ENCODE measurements at regions not wholly inside any gene's neighbourhood (a gene's known extent, or its start where the extent isn't known, plus 50 kb on each side); places are given as distances from the start of the nearest gene placed in this dataset.

- no peaks in the 10 kb centered on the region for H3K79me2 ChIP-seq (ENCODE audit: insufficient read depth, low read length)
- no peak overlapping the region for H3K4me2 ChIP-seq (ENCODE audit: low read depth, low read length, poor library complexity, severe bottlenecking)
- no peaks in the 10 kb centered on the region for H3F3A ChIP-seq (ENCODE audit: insufficient read depth)
- TF ChIP-seq EZH2phosphoT487 (conservative IDR thresholded peaks at IDR 0.05; ENCODE audit: low read length) (no peak), CTCF (IDR thresholded peaks at IDR 0.05; ENCODE audit: insufficient read depth, low read length, poor library complexity, severe bottlenecking) (no peak)
- H3K9ac ChIP-seq (ENCODE audit: low read length) = no peak overlapping the region
- no peak overlapping the region for H3K27ac ChIP-seq (ENCODE audit: low read depth, low read length)
- H3K9me3 ChIP-seq (ENCODE audit: insufficient read depth, low read length) = no peaks in the 10 kb centered on the region
- no peak overlapping the region for H2AFZ ChIP-seq (ENCODE audit: low read depth, low read length, severe bottlenecking)
- no peaks in the 10 kb centered on the region for H4K20me1 ChIP-seq (ENCODE audit: low read depth, low read length)
- H3K36me3 ChIP-seq (ENCODE audit: low read length) = no peaks in the 10 kb centered on the region
- H3K27me3 ChIP-seq (ENCODE audit: low read length) = no peaks in the 10 kb centered on the region
- no peak overlapping the region for H3K4me3 ChIP-seq (ENCODE audit: insufficient read depth, low read length, poor library complexity, severe bottlenecking)
- H3K9me2 ChIP-seq (replicated peaks; ENCODE audit: insufficient read depth, low read length) = no peaks in the 10 kb centered on the region
Measured at GRCh38 chr2:81624825-81625224, 1320.3 kb upstream of the LRRTM1 start.

GRCh38 chr2:81600088-81600487 is 1295.5 kb upstream of the LRRTM1 start:
- Histone ChIP-seq H3K9ac (ENCODE audit: low read length) (no peak overlapping the region), H3K27ac (ENCODE audit: low read depth, low read length) (no peak overlapping the region), H3K9me3 (ENCODE audit: insufficient read depth, low read length) (no peaks in the 10 kb centered on the region), H3K9me2 (replicated peaks; ENCODE audit: insufficient read depth, low read length) (no peaks in the 10 kb centered on the region), H3K79me2 (ENCODE audit: insufficient read depth, low read length) (no peaks in the 10 kb centered on the region), H3K4me2 (ENCODE audit: low read depth, low read length, poor library complexity, severe bottlenecking) (no peak overlapping the region), H3K27me3 (ENCODE audit: low read length) (no peaks in the 10 kb centered on the region), H2AFZ (ENCODE audit: low read depth, low read length, severe bottlenecking) (no peak overlapping the region), H3F3A (ENCODE audit: insufficient read depth) (no peaks in the 10 kb centered on the region), H4K20me1 (ENCODE audit: low read depth, low read length) (no peaks in the 10 kb centered on the region), H3K4me3 (ENCODE audit: insufficient read depth, low read length, poor library complexity, severe bottlenecking) (no peak overlapping the region), H3K36me3 (ENCODE audit: low read length) (no peaks in the 10 kb centered on the region)
- TF ChIP-seq CTCF (IDR thresholded peaks at IDR 0.05; ENCODE audit: insufficient read depth, low read length, poor library complexity, severe bottlenecking) = no peak
- TF ChIP-seq EZH2phosphoT487 (conservative IDR thresholded peaks at IDR 0.05; ENCODE audit: low read length) = no peak

GRCh38 chr2:81598453-81598852 is 1293.9 kb upstream of the LRRTM1 start:
- Histone ChIP-seq H3K9me3 (ENCODE audit: insufficient read depth, low read length) (no peaks in the 10 kb centered on the region), H3K4me2 (ENCODE audit: low read depth, low read length, poor library complexity, severe bottlenecking) (no peak overlapping the region), H3K9ac (ENCODE audit: low read length) (no peak overlapping the region), H4K20me1 (ENCODE audit: low read depth, low read length) (no peaks in the 10 kb centered on the region), H3K27me3 (ENCODE audit: low read length) (no peaks in the 10 kb centered on the region), H3F3A (ENCODE audit: insufficient read depth) (no peaks in the 10 kb centered on the region), H3K27ac (ENCODE audit: low read depth, low read length) (no peak overlapping the region), H3K9me2 (replicated peaks; ENCODE audit: insufficient read depth, low read length) (no peaks in the 10 kb centered on the region), H3K4me3 (ENCODE audit: insufficient read depth, low read length, poor library complexity, severe bottlenecking) (no peak overlapping the region), H3K79me2 (ENCODE audit: insufficient read depth, low read length) (no peaks in the 10 kb centered on the region), H2AFZ (ENCODE audit: low read depth, low read length, severe bottlenecking) (no peak overlapping the region), H3K36me3 (ENCODE audit: low read length) (no peaks in the 10 kb centered on the region)
- TF ChIP-seq CTCF (IDR thresholded peaks at IDR 0.05; ENCODE audit: insufficient read depth, low read length, poor library complexity, severe bottlenecking) (no peak), EZH2phosphoT487 (conservative IDR thresholded peaks at IDR 0.05; ENCODE audit: low read length) (no peak)

Measured in SU-DHL-6 (cell line).